ENCODE measurements at regions not wholly inside any gene's neighbourhood (a gene's known extent, or its start where the extent isn't known, plus 50 kb on each side); places are given as distances from the start of the nearest gene placed in this dataset.

DNA sequence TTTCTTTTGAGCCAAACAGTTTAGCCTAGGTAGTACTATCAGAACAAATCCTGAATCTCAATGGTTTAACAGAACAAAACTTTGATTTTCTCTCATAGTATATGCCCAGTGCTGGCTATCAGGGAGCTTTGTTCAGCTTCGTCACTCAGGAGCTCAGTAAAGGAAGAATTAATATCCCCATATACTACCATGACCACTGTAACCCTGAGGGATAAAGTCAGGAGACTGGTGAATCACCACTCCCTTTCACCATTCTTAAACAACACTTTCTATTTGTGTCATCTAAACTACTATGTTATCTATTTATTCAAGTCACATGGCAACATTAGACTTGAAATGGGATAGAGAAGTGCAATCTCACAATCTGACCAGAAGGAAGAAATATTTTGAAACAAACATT, 522.6 kb upstream of the COX7C start:
- no peak overlapping the region for H3K27ac Mint-ChIP-seq
- H3K36me3 Mint-ChIP-seq (ENCODE audit: low read depth): no peaks in the 10 kb centered on the region
- H3K27me3 ChIP-seq (ENCODE audit: control insufficient read depth, insufficient read depth, low read length, poor library complexity, severe bottlenecking): no peaks in the 10 kb centered on the region
- H3K36me3 ChIP-seq (ENCODE audit: control insufficient read depth, insufficient read depth, low read length): no peaks in the 10 kb centered on the region
- no peaks in the 10 kb centered on the region for H3K4me1 Mint-ChIP-seq
- 93% methylated on average over 1 of the region's 1 CpG; no CpG with 5 or more reads in 1 of the 2 experiments for WGBS, 2 experiments (ENCODE audit: insufficient coverage in 1 of 2, insufficient read length in 1 of 2)
- no peaks in the 10 kb centered on the region for H3K27me3 Mint-ChIP-seq (ENCODE audit: insufficient read depth)
- no peak overlapping the region for H3K4me3 ChIP-seq (ENCODE audit: low read length)
- DNase-seq: no peak
- no peaks in the 10 kb centered on the region for H3K4me1 ChIP-seq (ENCODE audit: control insufficient read depth, insufficient read depth, low read length)
- H3K9me3 Mint-ChIP-seq: no peaks in the 10 kb centered on the region
- no peaks in the 10 kb centered on the region for H3K9me3 ChIP-seq (ENCODE audit: control insufficient read depth, low read length)
- no peak overlapping the region for H3K4me3 Mint-ChIP-seq
- no peak overlapping the region for H3K9ac ChIP-seq (ENCODE audit: extremely low read depth, low read length, poor library complexity, severe bottlenecking)
- no peak overlapping the region for H3K27ac ChIP-seq (ENCODE audit: low read depth, low read length)
- TF ChIP-seq, protein P1, sequence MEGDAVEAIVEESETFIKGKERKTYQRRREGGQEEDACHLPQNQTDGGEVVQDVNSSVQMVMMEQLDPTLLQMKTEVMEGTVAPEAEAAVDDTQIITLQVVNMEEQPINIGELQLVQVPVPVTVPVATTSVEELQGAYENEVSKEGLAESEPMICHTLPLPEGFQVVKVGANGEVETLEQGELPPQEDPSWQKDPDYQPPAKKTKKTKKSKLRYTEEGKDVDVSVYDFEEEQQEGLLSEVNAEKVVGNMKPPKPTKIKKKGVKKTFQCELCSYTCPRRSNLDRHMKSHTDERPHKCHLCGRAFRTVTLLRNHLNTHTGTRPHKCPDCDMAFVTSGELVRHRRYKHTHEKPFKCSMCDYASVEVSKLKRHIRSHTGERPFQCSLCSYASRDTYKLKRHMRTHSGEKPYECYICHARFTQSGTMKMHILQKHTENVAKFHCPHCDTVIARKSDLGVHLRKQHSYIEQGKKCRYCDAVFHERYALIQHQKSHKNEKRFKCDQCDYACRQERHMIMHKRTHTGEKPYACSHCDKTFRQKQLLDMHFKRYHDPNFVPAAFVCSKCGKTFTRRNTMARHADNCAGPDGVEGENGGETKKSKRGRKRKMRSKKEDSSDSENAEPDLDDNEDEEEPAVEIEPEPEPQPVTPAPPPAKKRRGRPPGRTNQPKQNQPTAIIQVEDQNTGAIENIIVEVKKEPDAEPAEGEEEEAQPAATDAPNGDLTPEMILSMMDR (conservative IDR thresholded peaks at IDR 0.05): no peak

DNA sequence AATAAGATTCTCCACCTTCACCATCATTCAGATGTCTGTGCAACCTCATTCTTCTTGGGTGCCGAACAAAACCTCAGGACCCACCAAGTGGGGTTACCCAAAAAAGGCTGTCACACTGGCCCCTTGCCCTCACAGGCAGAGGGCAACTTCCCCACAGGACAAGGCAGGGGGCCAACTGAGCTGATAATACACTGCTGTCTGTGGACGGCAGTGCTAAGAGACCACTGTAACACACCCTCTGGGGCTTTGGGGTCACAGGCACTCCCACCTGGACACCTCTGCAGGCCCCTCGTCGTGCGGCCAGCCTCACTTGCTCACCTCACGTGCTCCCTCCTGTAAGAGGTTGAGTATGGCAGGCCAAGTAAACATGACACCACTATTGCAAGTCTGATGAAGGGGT, 515.8 kb upstream of the COX7C start:
- Histone ChIP-seq H3K27ac (ENCODE audit: low read depth, low read length) (no peak overlapping the region), H3K9ac (ENCODE audit: extremely low read depth, low read length, poor library complexity, severe bottlenecking) (no peak overlapping the region), H3K4me1 (ENCODE audit: control insufficient read depth, insufficient read depth, low read length) (no peaks in the 10 kb centered on the region), H3K9me3 (ENCODE audit: control insufficient read depth, low read length) (no peaks in the 10 kb centered on the region), H3K36me3 (ENCODE audit: control insufficient read depth, insufficient read depth, low read length) (no peaks in the 10 kb centered on the region), H3K27me3 (ENCODE audit: control insufficient read depth, insufficient read depth, low read length, poor library complexity, severe bottlenecking) (no peaks in the 10 kb centered on the region), H3K4me3 (ENCODE audit: low read length) (no peak overlapping the region)
- Mint-ChIP-seq H3K4me1 (no peaks in the 10 kb centered on the region), H3K9me3 (no peaks in the 10 kb centered on the region), H3K4me3 (no peak overlapping the region), H3K27ac (no peak overlapping the region), H3K36me3 (ENCODE audit: low read depth) (no peaks in the 10 kb centered on the region), H3K27me3 (ENCODE audit: insufficient read depth) (no peaks in the 10 kb centered on the region)
- DNase-seq: no peak
- WGBS, 2 experiments (ENCODE audit: insufficient coverage in 1 of 2, insufficient read length in 1 of 2): 96 to 100% methylated on average over 5 to 6 of the region's 6 CpGs
- TF ChIP-seq, protein P1 (conservative IDR thresholded peaks at IDR 0.05): no peak

DNA sequence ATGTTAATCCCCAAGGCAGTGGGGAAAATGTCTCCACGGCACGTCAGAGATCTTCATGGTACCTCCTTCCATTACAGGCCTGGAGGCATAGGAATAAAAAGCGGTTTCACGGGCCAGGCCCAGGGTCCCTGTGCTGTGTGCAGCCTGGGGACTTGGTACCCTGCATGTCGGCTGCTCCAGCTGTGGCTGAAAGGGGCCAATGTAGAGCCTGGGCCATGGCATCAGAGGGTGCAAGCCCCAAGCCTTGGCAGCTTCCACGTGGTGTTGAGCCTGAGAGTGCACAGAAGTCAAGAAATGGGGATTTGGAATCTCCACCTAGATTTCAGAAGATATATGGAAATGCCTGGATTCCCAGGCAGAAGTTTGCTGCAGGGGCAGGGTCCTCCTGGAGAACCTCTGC, 508.9 kb upstream of the COX7C start:
- Histone ChIP-seq H3K36me3 (ENCODE audit: control insufficient read depth, insufficient read depth, low read length) (no peaks in the 10 kb centered on the region), H3K9me3 (ENCODE audit: control insufficient read depth, low read length) (no peaks in the 10 kb centered on the region), H3K4me3 (ENCODE audit: low read length) (no peak overlapping the region), H3K9ac (ENCODE audit: extremely low read depth, low read length, poor library complexity, severe bottlenecking) (no peak overlapping the region), H3K27me3 (ENCODE audit: control insufficient read depth, insufficient read depth, low read length, poor library complexity, severe bottlenecking) (no peaks in the 10 kb centered on the region), H3K27ac (ENCODE audit: low read depth, low read length) (no peak overlapping the region), H3K4me1 (ENCODE audit: control insufficient read depth, insufficient read depth, low read length) (no peaks in the 10 kb centered on the region)
- H3K27ac Mint-ChIP-seq: no peak overlapping the region
- H3K4me3 Mint-ChIP-seq: no peak overlapping the region
- TF ChIP-seq, protein P1 (conservative IDR thresholded peaks at IDR 0.05): no peak
- WGBS, 2 experiments (ENCODE audit: insufficient coverage in 1 of 2, insufficient read length in 1 of 2): 89 to 93% methylated on average over 5 to 6 of the region's 6 CpGs
- no peaks in the 10 kb centered on the region for H3K27me3 Mint-ChIP-seq (ENCODE audit: insufficient read depth)
- H3K9me3 Mint-ChIP-seq: no peaks in the 10 kb centered on the region
- no peaks in the 10 kb centered on the region for H3K4me1 Mint-ChIP-seq
- DNase-seq: no peak
- no peaks in the 10 kb centered on the region for H3K36me3 Mint-ChIP-seq (ENCODE audit: low read depth)
